Neutrophil (primary cell): ENCODE measurements at regions not wholly inside any gene's neighbourhood (a gene's known extent, or its start where the extent isn't known, plus 50 kb on each side); places are given as distances from the start of the nearest gene placed in this dataset.

Experiments used
- H3K27ac ChIP-seq: fragments of 200-600 bp; sonication (generic); 2 replicates; pipeline ENCODE4 v1.5.1; 2016; ENCODE audit warnings: mild to moderate bottlenecking, moderate library complexity
- H3K27me3 ChIP-seq: fragments of 200-600 bp; sonication (generic); 2 replicates; pipeline ENCODE4 v1.6.0; 2016; ENCODE audit warnings: mild to moderate bottlenecking
- H3K36me3 ChIP-seq: fragments of 200-600 bp; sonication (generic); 2 replicates; pipeline ENCODE4 v1.5.1; 2017
- H3K4me1 ChIP-seq, 2 experiments: fragments of 200-600 bp in 1 of 2; sonication (generic) in 1 of 2; 1 replicate in 1 of 2; 2 replicates in 1 of 2; pipeline versions ENCODE4 v1.5.1 to v1.6.1; 2013 to 2016; ENCODE audit warnings: low read depth in 1 of 2, low read length in 1 of 2, mild to moderate bottlenecking in 1 of 2, moderate library complexity in 1 of 2; ENCODE audit not compliant: control insufficient read depth in 1 of 2, insufficient read depth in 1 of 2
- H3K4me3 ChIP-seq, 2 experiments: fragments of 200-600 bp in 1 of 2; sonication (generic) in 1 of 2; 1 replicate in 1 of 2; 2 replicates in 1 of 2; pipeline ENCODE4 v1.5.1; 2013 to 2016; ENCODE audit warnings: low read depth in 1 of 2, low read length in 1 of 2, mild to moderate bottlenecking in 1 of 2, moderate library complexity in 1 of 2
- H3K9me3 ChIP-seq: fragments of 200-600 bp; sonication (generic); 2 replicates; pipeline ENCODE4 v1.5.1; 2016
- CTCF ChIP-seq: fragments of 200-600 bp; sonication (generic); IDR thresholded peaks from 2 replicates; pipeline ENCODE4 v1.5.1; 2016; ENCODE audit warnings: antibody characterized with exemption

- Histone ChIP-seq H3K27me3 (no peaks in the 10 kb centered on the region), H3K9me3 (no peaks in the 10 kb centered on the region), H3K4me3 (no peak overlapping the region), H3K27ac (no peak overlapping the region), H3K36me3 (no peaks in the 10 kb centered on the region), H3K4me1 (no peaks in the 10 kb centered on the region)
- no peak for TF ChIP-seq CTCF
Measured at GRCh38 chr18:29217124-29217915, 1040.4 kb upstream of the CDH2 start.

- Histone ChIP-seq H3K36me3 (no peaks in the 10 kb centered on the region), H3K27me3 (no peaks in the 10 kb centered on the region), H3K27ac (no peak overlapping the region), H3K9me3 (no peaks in the 10 kb centered on the region), H3K4me1 (no peaks in the 10 kb centered on the region), H3K4me3 (no peak overlapping the region)
- no peak for TF ChIP-seq CTCF
Measured at GRCh38 chr18:29198834-29199233, 1021.9 kb upstream of the CDH2 start.

- Histone ChIP-seq H3K9me3 (no peaks in the 10 kb centered on the region), H3K36me3 (no peaks in the 10 kb centered on the region), H3K27ac (no peak overlapping the region), H3K4me1 (no peaks in the 10 kb centered on the region), H3K4me3 (no peak overlapping the region), H3K27me3 (no peaks in the 10 kb centered on the region)
- no peak for TF ChIP-seq CTCF
Measured at GRCh38 chr18:29196307-29196706, 1019.4 kb upstream of the CDH2 start.

- Histone ChIP-seq H3K36me3 (no peaks in the 10 kb centered on the region), H3K9me3 (no peaks in the 10 kb centered on the region), H3K27me3 (no peaks in the 10 kb centered on the region), H3K4me1 (no peaks in the 10 kb centered on the region), H3K4me3 (no peak overlapping the region), H3K27ac (no peak overlapping the region)
- no peak for TF ChIP-seq CTCF
Measured at GRCh38 chr18:29191263-29191662, 1014.3 kb upstream of the CDH2 start.

- Histone ChIP-seq H3K36me3 (no peaks in the 10 kb centered on the region), H3K27ac (no peak overlapping the region), H3K4me3 (no peak overlapping the region), H3K4me1 (no peaks in the 10 kb centered on the region), H3K9me3 (no peaks in the 10 kb centered on the region), H3K27me3 (no peaks in the 10 kb centered on the region)
- no peak for TF ChIP-seq CTCF
Measured at GRCh38 chr18:29188760-29189159, 1011.8 kb upstream of the CDH2 start.
